SW 1271 (cell line): ENCODE measurements at regions not wholly inside any gene's neighbourhood (a gene's known extent, or its start where the extent isn't known, plus 50 kb on each side); places are given as distances from the start of the nearest gene placed in this dataset.
"Not testable (repeated sequence)": the region's sequence is repeated elsewhere in the genome, so short reads cannot be mapped to it uniquely, and the experiment has no call there.

ENCODE experiments used
- DNase-seq, 2 experiments: peaks; one replicate each; lab custom pipeline; 2025; lab: John Stamatoyannopoulos, UW

DNA sequence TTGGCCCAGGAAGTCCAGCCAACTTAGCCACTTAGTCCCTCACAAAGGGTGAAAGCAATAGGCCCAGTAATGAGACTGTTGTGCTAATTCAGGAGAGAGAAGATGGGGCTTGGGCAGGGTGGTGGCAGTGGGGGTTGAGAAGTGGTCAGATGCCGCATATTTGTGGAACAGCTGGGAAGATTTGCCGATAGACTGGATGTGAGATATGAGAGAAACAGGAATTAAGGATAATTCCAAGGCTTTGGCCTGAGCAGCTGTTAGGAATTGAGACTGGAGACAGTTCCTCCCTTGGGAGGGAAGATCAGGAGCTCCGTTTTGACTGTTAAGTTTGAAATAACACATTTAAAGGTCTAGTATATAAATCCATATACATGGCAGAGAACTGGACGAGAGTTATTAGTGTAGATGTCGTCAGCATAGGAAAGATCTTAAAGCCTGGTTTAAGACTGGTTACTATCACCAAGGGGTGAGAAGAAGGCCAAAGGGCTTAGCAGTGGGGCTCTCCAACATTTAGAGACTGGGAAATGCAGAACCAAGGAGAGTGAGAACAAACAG lies 323.7 kb upstream of the FAM78B start:
- no peak for DNase-seq

DNA sequence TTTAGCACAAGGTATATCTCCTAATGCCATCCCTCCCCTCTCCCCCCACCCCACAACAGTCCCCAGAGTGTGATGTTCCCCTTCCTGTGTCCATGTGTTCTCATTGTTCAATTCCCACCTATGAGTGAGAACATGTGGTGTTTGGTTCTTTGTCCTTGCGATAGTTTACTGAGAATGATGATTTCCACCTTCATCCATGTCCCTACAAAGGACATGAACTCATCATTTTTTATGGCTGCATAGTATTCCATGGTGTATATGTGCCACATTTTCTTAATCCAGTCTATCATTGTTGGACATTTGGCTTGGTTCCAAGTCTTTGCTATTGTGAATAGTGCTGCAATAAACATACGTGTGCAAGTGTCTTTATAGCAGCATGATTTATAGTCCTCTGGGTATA lies 327.0 kb upstream of the FAM78B start:
- DNase-seq, result not testable (repeated sequence)

DNA sequence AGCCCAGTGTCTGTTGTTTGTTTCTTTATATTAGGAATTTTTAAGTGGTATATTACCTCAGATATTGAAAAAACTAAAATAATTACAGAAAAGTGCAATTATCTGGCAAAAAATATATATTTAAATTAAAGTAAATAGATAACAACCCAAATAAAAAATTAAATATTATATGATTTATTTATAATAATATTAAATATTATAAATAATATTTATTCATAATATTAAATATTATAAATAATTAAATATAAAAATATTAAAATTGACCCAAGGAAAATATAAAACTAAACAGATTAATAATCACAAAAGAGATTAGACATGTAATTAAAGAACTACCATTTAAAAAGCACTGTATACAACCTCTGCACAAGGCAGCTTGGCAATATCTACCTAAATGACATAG lies 331.9 kb upstream of the POGK start:
- no peak for DNase-seq

DNA sequence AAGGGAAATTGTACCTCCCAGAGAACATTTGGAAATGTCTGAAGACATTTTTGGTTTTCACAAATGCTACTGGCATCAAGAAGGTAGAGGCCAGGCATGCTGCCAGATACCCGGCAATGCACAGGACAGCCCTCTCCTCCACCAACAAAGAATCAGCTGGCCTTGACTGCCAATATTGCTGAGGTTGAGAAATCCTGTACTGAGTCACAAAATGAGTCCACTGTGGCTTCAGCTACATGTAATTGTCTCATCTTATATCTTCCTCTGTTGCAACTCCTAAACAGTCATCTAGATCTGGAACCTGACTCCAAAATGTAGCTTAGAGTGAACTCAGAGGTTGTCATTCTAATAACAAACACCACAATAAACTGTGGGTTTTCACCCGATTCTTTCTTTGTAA lies 327.5 kb upstream of the POGK start:
- no peak for DNase-seq

DNA sequence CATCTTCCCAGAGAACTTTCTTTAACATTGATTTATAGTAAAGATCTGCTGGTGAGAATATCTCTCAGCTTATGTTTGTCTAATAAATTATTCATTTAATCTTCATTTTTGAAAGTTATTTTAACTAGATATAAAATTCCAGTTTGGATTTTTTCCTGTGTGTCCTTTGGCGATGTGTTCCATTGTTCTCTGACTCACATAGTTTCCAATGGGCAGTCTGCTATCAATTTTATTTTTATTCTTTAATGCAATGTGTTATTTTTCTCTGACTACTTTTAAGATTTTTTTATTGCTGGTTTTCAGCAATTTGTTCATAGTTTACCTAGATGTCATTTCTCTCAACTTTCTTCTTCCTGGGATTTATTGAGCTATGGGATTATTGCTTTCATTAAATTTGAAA lies 325.2 kb upstream of the POGK start:
- no peak for DNase-seq

DNA sequence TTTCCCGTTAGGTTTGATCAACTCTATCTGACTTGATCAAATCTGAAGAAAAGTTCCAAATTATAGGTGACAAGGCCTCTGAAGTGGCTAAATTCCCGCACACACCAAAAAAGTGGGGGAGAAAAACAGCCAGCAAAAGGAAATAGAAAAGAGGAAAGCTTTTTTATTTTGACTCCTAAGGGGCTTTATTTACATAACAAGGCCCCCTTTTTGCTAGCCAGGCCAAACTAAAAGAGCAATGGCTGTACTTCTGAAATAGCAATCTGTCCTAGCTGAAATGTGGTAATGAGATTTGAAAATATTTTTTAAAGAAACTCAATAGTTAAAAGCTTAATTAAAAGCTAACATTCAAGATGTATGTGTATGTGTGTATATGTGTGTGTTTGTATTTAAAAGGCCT lies 311.5 kb upstream of the POGK start:
- no peak for DNase-seq

DNA sequence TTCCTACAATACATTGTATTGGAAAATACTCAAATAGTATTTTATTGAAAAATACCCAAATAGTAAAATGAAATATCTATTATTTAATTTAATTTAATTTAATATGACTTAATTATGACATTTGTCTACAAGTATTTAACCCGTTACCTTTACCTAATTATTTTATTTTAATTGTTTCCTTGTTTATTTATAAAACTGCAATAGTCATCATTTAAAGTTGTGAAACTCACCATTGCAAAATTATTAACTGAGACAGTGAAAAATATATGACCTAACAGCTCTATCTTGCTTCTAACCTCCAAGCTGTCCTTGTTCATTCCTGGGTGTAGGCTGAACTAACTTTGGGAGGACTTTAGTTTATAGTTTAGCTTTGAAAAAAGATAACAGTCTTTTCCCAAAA lies 300.6 kb upstream of the POGK start:
- DNase-seq, result no peak

DNA sequence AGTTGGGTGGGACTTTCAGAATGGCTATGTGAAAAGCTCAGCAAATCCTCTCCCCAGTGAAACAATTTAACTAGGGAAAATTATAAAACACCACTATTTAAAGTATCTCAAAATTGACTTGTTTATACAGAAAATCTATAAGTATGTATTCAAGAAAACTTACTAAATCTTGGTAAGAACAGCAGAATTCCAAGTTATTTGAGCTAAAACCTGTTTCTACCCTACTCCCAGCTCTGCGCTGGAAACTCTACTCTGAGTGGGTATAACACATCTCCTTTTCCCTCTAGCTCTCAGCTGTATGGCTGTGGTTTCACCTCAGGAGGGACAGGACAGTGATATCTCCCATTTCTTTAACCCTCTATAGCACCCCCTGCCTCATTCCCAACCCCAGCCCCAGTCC lies 295.2 kb upstream of the POGK start:
- DNase-seq, result no peak

DNA sequence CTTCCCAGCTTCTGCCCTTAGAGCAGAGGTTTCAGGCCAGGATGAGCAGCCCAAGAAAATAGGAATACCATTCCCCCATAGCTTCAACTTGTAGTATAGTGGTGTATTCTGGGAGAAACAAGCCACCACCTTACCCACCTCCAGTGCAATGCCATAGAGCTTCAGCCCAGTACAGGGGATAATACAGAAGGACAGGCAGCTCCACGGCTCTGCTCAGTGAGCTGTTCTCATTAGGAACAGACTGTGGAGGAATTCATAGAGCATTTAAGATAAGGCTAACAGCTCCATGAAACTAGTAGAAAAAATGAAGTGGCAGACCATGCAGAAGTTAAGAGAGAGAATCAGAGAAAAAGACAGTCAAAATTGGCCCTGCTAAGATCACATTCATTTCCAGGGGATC lies 294.7 kb upstream of the POGK start:
- DNase-seq, result no peak

DNA sequence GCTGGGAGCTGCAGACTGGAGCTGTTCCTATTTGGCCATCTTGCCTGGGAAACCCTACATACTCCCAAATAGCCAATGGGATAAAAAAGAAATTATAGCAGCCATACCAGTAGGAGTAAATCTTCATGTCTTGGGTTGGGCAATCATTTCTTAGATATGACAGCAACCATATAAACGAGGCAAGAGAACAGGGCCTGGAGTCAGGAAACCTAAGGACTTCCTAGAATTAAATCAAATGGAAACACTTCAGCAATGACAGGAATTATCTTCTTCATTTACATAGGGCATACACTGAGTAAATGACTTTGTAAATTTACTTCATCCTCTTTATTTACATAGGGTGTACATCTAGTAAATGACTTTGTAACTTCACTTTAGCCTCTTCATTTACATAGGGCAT lies 286.6 kb upstream of the POGK start:
- no peak for DNase-seq

DNA sequence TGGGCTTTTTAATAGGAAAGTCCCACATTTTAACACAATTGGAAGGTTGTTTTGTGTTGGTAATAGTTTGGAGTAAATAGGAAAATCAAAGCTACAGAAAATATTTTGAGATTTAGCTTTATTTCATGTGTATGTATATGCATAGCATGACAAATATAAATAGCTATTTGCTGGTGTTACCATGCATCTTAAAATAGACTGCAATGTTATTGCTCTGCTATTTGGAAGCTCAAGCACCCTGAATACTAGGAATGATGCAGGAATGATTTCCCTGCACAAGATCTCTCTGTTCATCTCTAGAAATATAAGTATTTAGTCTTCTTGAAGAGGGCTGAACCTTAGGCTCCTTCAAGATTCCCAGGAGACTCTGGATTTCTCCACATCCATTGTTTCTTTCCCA lies 268.3 kb upstream of the POGK start:
- DNase-seq, result no peak

DNA sequence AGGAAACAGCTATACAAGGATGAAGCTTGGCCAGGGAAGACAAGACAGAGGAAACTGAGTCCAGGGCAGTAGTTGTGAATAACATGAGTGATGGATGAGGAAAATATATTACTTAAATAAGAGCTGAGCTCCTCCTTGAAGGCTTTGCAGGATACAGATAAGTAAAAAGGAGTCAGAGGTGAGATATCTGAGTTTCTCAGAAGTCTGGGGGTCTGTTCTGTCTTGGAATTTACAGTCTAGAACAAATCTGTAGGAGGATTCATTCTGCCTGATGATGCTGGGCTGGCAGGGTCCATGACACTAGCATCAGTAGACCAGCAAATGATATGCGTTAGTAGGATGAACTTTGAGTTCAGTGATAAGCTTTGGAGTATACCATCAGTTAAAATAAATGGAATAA lies 266.1 kb upstream of the POGK start:
- no peak for DNase-seq

DNA sequence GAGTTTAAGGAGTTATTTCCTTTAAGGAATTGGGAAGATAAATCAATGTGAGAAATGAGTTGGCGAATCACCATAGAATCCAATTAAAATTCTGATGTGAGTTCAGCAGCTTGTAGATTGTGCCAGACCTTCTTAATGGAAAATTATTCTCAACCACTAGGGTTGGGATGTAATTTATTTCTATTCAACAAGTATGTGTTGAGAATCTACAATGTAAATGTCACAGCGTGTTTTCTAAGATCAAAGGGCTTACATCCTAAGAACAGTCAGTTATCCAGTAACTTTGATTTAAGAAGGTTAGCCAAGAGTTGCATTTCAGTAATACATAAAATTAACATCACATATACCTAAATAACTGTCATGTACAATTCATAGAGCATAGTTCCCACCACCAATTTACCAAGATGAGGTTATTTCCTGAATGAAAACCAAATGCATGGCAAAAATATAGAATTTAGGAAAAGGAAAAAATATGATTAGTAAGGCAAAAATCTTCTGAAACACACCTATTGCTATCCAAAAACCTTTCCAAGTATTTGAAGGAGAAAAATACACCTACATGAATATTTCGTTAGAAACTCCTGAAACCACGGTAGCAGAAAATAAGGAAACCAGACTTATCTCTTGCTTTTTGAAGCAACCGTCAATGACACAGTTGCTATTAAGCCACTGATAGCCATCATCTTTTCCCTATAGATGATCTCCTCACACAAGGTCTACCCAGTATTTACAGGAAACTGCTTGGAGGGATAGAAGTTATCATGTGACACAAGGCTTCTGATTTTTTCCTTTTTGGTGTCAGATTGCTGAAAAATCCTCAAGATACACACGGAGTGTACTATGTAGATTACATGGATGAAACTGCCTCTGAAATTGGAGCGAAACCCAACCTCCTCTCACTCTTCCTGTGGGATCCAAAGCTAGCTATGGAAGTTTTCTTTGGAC lies 259.4 kb upstream of the POGK start:
- DNase-seq, result no peak

DNA sequence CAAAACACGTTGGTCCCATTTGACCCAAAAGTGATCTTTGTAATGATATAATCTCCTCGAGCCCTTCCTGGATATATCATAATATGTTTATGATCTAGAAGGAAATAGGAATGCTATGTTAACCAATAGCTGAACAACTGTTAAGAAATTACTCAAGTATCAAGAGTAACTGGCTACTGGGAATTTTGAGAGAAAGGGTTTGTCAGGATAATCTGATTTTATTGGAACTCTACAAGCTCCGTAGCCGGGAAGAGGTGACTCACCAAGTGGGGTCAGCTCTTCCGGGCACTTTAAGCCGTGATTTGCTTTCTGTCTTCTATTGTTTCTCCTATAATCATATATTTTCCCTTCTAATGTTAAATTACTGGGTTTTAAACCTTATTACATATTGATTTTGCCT lies 250.5 kb upstream of the POGK start:
- no peak for DNase-seq

DNA sequence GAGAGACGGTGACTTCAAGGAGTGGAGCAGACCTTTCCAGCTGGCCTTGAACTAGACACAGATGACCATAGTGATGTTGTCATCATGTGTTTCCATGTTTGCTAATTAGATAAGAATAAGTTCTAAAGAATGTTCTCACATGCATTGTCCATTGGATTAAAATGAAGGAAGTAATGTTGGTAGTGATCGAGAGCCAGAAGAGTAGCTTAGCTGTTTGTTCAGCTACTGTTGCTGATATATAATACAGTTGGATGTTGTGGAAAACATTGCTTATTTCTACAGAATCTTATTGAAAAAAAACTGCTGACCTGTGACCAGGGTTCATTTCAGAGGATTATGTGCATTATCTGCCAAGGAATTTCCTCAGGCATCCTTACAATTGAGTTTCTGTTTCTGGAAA lies 249.1 kb upstream of the POGK start:
- DNase-seq, result no peak

DNA sequence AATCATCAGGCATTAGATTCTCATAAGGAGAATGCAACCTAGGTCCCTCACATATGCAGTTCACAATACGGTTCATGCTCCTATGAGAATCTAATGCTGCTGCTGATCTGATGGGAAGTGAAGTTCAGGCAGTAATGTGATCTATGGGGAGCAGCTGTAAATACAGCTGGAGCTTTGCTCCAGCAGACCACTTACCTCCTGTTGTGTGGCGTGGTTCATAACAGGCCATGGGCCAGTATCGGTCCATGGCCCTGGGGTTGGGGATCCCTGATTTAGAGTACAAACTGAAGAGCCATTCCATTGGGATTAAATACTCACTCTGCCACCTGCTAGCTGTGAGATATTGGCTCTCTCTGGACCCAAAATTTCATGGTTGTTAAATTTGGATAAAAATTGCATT lies 244.6 kb upstream of the POGK start:
- DNase-seq, result no peak

DNA sequence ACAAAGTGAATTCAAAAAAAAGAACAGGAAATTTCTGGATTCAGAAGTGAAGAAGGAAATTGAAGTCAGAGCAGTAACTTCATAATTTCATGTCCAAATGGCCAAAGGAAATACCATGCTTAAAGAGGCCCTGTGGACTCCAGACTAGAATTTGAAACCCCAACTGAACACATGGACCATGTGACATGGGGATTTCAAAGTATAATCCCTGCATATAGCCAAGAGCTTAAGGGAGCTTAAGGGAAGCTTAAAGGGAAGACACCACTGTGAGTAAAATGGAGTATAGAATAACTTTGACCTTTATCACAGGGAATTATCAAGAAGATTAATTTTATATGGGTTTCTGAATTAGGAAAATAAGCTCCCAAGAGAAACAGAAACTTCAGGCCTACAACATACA lies 241.8 kb upstream of the POGK start:
- DNase-seq, result no peak

DNA sequence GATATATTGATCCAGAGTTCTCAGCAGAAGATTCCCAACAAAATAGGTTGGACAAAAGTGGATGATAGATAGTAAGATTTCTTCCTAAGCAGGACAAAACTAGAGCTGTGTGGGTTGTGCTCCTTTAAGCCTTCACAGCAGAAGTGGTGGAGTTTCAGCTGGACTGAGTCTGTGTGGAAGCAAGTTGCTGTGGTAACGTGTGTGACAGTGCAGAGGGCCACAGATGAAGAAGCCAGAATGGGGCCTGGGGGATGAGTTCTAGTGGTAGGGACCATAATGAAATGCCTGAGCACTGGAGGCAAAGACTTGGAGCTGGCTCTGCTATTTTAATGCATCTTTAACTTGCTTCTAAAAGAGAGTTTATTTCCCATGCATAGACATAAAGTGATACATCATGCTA lies 238.7 kb upstream of the POGK start:
- DNase-seq, result no peak

DNA sequence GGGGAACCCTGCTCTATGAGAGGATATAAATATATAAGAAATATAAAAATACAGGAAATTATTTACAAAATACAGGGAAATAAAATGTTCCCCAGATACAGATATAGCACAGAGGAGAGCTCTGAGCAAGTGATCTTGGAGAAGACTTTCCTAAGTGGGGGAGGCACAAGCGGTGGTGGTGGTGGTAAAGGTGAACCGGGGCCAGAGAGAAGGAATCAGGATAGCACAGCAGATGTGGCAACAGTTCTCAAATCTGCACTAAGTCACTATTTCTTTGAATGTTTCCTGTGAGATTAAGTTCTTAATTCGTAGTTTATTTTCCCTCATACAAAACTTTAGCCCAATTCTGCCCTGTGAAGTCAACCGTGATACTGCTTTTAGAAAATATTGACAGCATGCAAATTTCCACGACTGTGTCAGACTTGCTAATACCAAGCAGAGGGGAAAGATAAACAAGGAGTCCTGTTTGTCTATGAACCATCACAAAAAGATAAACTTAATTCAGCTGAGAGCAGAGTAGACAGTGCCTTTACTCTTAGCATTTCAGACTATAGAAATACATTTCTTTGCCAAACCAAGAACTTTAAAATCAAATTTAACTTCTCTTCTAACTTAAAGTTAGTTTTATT lies 237.5 kb upstream of the POGK start:
- DNase-seq, result no peak

DNA sequence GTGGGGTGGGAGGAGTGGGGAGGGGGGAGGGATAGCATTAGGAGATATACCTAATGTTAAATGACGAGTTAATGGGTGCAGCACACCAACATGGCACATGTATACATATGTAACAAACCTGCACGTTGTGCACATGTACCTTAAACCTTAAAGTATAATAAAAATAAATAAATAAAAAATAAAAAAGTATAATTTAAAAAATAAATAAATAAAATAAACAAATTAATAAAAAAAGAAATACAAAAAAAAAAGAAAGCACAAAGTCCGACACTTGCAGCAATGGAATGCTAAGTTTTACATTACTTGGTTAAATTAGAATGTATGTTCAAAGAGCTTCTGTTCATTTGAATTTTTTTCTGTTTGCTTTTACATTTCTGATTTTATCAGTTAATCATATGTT lies 236.5 kb upstream of the POGK start:
- not testable (repeated sequence) for DNase-seq

DNA sequence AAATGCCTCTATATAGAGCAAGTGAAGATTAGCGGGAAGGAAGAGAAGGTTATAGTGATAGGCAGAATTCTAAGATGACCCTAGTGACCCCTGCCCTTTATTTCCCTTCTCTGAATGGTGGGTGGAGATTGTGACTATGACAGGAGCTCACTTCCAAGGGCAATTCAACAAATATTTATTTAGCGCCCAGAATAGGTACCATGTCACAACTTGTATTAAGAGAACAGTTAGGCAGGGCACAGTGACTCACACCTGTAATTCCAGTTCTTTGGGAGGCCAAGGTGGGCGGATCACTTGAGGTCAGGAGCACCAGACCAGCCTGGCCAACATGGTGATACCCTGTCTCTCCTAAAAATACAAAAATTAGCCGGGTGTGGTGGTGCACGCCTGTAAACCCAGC lies 236.0 kb upstream of the POGK start:
- DNase-seq, result no peak

DNA sequence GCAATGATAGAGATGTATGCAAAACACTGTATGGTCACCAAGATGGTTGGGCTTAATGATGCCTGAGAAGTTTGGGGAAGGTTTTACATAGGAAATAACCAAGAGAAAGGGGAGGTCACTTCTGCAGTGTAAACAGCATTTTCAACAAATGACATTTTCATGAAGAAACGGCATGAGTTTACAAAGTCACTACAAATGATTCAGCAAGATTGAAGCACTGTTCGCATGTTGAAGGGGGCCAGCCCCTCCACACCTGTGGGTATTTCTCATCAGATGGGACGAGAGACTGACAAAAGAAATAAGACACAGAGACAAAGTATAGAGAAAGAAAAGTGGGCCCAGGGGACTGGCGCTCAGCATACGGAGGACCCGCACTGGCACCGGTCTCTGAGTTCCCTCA lies 234.1 kb upstream of the POGK start:
- DNase-seq, result no peak

DNA sequence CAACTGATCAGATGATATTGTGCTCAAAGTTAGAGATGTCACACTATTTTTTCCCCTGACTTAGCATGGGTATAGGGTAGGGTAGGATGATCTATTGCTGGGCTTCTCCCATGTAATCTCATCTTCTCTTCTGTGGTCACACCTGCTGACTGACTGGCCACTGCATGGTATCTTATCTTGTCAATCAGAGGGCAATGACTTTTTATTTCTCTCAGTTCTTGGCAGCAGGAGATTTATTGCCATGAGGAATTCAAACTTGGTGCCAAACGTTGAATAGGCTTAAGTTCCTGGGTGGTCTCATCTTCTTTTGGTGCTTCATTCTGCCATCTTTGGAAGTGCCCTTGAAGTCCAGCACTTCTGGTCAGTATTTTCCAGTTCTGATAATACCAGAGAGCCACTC lies 226.4 kb upstream of the POGK start:
- DNase-seq, result no peak

DNA sequence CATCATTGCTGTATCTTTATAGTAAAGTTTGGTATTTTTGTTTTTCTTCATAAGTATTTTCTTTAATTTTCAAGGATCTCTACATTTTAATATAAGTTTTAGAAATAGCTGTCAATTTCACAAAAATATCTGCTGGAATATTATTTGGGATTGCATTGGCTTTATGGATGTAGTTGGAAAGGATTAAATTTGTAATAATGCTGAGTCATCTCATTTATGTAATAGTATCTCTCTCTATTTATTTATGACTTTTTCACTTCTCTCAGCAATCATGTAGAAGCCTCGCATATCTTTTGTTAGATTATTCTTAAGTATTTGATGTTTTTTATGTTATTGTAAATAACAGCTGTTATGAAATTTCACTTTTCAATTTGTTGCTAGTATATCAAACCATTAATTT lies 223.1 kb upstream of the POGK start:
- DNase-seq, result no peak
